Middle frontal gyrus (tissue), 1 donor: ENCODE measurements at regions not wholly inside any gene's neighbourhood (a gene's known extent, or its start where the extent isn't known, plus 50 kb on each side); places are given as distances from the start of the nearest gene placed in this dataset.

Source experiments
- DNase-seq: peaks from one replicate; pipeline ENCODE4 v3.0.0-alpha.2; 2015; ENCODE audit warnings: low spot score; ENCODE audit errors: extremely low spot score

GRCh38 chr6:105619971-105620741, 217.3 kb upstream of the PREP start:
- no peak for DNase-seq

GRCh38 chr6:105618247-105618646, 215.4 kb upstream of the PREP start:
- no peak for DNase-seq

- DNase-seq, result no peak
These were observed 213.6 kb upstream of the PREP start for GRCh38 chr6:105616521-105616920.

- DNase-seq, result no peak
These were observed 208.7 kb upstream of the PREP start for GRCh38 chr6:105611606-105612005.

GRCh38 chr6:105609375-105609991, 206.6 kb upstream of the PREP start:
- DNase-seq, result no peak

GRCh38 chr6:105608711-105609374, 206.0 kb upstream of the PREP start:
- DNase-seq, result no peak

- DNase-seq, result no peak
These were observed 205.0 kb upstream of the PREP start for GRCh38 chr6:105607636-105608621.

- no peak for DNase-seq
These were observed 204.1 kb upstream of the PREP start for GRCh38 chr6:105606831-105607463.

GRCh38 chr6:105604587-105604884, 201.7 kb upstream of the PREP start:
- no peak for DNase-seq

GRCh38 chr6:105603788-105604586, 201.1 kb upstream of the PREP start:
- no peak for DNase-seq

- DNase-seq, result peak; percentile 67
These were observed 198.8 kb upstream of the PREP start for GRCh38 chr6:105601541-105602236.

GRCh38 chr6:105600336-105601260, 197.7 kb upstream of the PREP start:
- no peak for DNase-seq

- no peak for DNase-seq
These were observed 195.4 kb upstream of the PREP start for GRCh38 chr6:105598264-105598663.

GRCh38 chr6:105596284-105596755, 193.4 kb upstream of the PREP start:
- no peak for DNase-seq

GRCh38 chr6:105595829-105596228, 192.9 kb upstream of the PREP start:
- no peak for DNase-seq

GRCh38 chr6:105594821-105595220, 191.9 kb upstream of the PREP start:
- no peak for DNase-seq

GRCh38 chr6:105593805-105594671, 191.2 kb upstream of the PREP start:
- no peak for DNase-seq
